KOPT-K1 (cell line): ENCODE measurements at regions not wholly inside any gene's neighbourhood (a gene's known extent, or its start where the extent isn't known, plus 50 kb on each side); places are given as distances from the start of the nearest gene placed in this dataset.
A peak's percentile ranks its signal among the peaks of the same experiment; 100 is the strongest.
"Not testable (repeated sequence)": the region's sequence is repeated elsewhere in the genome, so short reads cannot be mapped to it uniquely, and the experiment has no call there.

Source experiments
- H3K27ac ChIP-seq: fragments of 200-600 bp; sonication (generic); 2 replicates; pipeline ENCODE4 v1.5.1; 2016; ENCODE audit warnings: antibody characterized with exemption, mild to moderate bottlenecking, low read depth, low read length; ENCODE audit not compliant: poor library complexity, severe bottlenecking
- H3K36me3 ChIP-seq: fragments of 200-600 bp; sonication (generic); 2 replicates; pipeline ENCODE4 v1.5.1; 2017; ENCODE audit warnings: antibody characterized with exemption, mild to moderate bottlenecking, low read length, moderate library complexity; ENCODE audit not compliant: insufficient read depth
- H3K9me3 ChIP-seq: fragments of 200-600 bp; sonication (generic); 2 replicates; pipeline ENCODE4 v1.5.1; 2017; ENCODE audit warnings: antibody characterized with exemption, low read length, mild to moderate bottlenecking; ENCODE audit not compliant: insufficient read depth, poor library complexity, severe bottlenecking

DNA sequence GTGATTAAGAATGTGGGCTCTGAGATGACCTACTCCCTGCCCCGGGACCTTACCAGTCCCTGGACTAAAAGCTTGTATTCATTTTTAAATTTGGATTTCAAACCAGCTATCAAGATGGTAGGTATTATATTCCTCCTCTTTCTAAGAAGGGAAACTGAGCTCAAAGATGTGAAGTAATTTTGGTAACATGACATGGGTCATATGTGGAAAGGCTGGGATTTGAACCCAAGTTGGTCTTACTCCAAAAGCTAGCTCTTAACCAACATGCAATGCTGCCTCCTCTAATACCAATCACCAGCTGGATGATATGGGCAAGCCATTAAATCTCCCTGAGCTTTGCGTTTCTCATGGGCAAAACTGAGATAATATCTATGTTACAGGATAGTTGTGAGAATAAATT is 166.4 kb upstream of the SLC38A2 start:
- H3K36me3 ChIP-seq: no peaks in the 10 kb centered on the region
- no peak overlapping the region for H3K27ac ChIP-seq
- no peaks in the 10 kb centered on the region for H3K9me3 ChIP-seq

DNA sequence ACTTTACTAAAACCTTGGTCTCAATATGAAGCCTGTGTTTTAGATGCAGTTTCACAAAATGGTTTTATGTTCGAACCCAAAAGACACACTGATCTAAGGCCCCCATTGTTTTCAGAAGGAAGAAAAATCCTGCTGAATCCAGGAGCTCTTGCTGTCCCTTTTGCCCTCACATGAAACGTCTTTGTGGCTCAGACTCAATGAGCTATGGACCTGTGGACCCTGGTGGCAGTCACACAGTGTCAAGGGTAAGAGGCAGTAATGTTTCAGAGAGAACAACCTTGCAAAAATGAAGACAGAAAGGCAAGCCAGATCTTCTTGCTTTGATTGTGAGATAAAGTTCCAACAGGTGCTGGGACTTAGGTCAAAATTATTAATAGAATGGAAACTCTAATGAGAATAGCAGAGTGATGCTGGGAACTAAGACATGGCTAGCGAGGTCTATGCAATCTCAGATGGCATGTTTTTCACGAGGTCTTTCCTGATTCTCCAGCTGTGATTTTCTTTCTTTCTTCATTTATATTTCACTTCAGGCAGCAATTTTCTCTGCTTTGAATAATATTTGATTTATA is 164.9 kb upstream of the SLC38A2 start:
- Histone ChIP-seq H3K36me3 (no peaks in the 10 kb centered on the region), H3K27ac (no peak overlapping the region), H3K9me3 (no peaks in the 10 kb centered on the region)

GRCh38 chr12:46536316-46536715 is 163.7 kb upstream of the SLC38A2 start:
- not testable (repeated sequence) for H3K36me3 ChIP-seq, H3K27ac ChIP-seq
- peaks cover 11% of the 10 kb centered on the region for H3K9me3 ChIP-seq

GRCh38 chr12:46535907-46536306 is 163.3 kb upstream of the SLC38A2 start:
- peaks cover 15% of the 10 kb centered on the region for H3K9me3 ChIP-seq
- H3K36me3 ChIP-seq: no peaks in the 10 kb centered on the region
- no peak overlapping the region for H3K27ac ChIP-seq

GRCh38 chr12:46535376-46535775 is 162.8 kb upstream of the SLC38A2 start:
- Histone ChIP-seq H3K36me3 (no peaks in the 10 kb centered on the region), H3K9me3 (peaks cover 21% of the 10 kb centered on the region), H3K27ac (no peak overlapping the region)

- Histone ChIP-seq H3K27ac (no peak overlapping the region), H3K9me3 (peaks cover 25% of the 10 kb centered on the region), H3K36me3 (no peaks in the 10 kb centered on the region)
These were observed 161.8 kb upstream of the SLC38A2 start for GRCh38 chr12:46534327-46534840.

GRCh38 chr12:46533723-46534122 is 161.2 kb upstream of the SLC38A2 start:
- Histone ChIP-seq H3K36me3 (no peaks in the 10 kb centered on the region), H3K9me3 (peaks cover 32% of the 10 kb centered on the region), H3K27ac (no peak overlapping the region)

DNA sequence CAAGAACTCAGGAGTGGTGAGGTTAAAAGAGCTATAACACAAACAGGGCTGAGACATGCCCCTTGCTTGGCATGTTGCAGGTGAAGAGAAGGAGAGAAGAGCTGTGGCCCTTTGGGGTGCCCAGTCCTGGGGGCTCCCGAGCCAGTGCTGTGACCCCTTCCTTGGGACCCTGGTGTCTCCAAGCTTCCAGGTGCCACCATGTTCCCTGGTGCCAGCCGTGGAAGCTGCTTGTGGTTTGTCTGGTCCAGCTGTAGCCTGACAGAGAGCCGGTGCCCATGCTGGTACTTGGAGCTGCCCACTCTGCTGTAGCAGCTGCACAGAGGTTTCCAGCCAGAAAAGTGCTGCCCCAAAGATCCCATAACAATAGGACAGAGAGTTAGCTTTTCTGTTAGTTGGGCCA is 159.2 kb upstream of the SLC38A2 start:
- Histone ChIP-seq H3K36me3 (no peaks in the 10 kb centered on the region), H3K9me3 (peaks cover 45% of the 10 kb centered on the region), H3K27ac (no peak overlapping the region)

DNA sequence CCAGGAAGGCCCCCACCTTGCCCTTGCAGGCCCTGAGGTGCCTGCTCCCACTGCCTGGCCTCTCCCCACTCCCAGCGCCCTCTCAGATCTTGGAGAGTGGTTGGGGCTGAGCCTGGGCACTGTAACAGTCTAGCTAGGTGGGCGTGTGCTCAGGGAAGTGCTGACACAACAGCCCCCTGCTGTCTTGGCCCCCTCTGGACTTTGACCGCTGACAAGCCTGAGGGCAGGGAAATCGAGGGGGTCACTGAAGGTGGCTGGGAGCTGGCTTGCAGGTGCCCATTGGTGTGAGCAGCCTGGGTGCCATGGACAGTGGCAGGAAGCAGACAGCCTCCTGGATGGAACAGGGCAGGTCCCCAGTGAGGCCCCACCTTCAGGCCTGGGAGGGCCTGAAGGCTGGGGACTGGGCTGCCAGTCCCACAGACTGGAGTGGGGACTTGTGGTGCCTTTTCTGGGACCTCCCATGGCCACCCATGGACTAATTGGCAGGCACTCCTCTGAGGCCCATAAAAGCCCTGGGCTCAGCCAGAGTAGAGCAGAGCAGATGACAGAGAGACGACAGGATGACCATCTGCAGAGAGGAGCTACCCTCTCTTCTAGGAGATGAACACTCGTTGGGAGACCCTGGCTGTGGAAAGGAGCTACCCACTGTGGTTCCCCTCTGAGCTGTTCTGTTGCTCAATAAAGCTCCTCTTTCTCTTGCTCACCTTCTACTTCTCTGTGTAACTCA is 158.6 kb upstream of the SLC38A2 start:
- no peak overlapping the region for H3K27ac ChIP-seq
- H3K36me3 ChIP-seq: no peaks in the 10 kb centered on the region
- peaks cover 45% of the 10 kb centered on the region for H3K9me3 ChIP-seq

- Histone ChIP-seq H3K36me3 (no peaks in the 10 kb centered on the region), H3K9me3 (peaks cover 45% of the 10 kb centered on the region)
These were observed 157.9 kb upstream of the SLC38A2 start for GRCh38 chr12:46530373-46531056.

GRCh38 chr12:46526233-46526632 is 153.7 kb upstream of the SLC38A2 start:
- H3K27ac ChIP-seq: no peak overlapping the region
- no peaks in the 10 kb centered on the region for H3K36me3 ChIP-seq
- peaks cover 33% of the 10 kb centered on the region for H3K9me3 ChIP-seq

More at GRCh38 chr12:46530373-46531056, 157.9 kb upstream of the SLC38A2 start:
- no peak overlapping the region for H3K27ac ChIP-seq

- Histone ChIP-seq H3K9me3 (peaks cover 20% of the 10 kb centered on the region), H3K36me3 (no peaks in the 10 kb centered on the region), H3K27ac (peak overlapping the region; percentile 80)
These were observed 152.2 kb upstream of the SLC38A2 start for GRCh38 chr12:46524778-46525177.

GRCh38 chr12:46523863-46524770 is 151.5 kb upstream of the SLC38A2 start:
- H3K36me3 ChIP-seq: no peaks in the 10 kb centered on the region
- H3K27ac ChIP-seq: peak overlapping the region; percentile 80
- peaks cover 17% of the 10 kb centered on the region for H3K9me3 ChIP-seq

DNA sequence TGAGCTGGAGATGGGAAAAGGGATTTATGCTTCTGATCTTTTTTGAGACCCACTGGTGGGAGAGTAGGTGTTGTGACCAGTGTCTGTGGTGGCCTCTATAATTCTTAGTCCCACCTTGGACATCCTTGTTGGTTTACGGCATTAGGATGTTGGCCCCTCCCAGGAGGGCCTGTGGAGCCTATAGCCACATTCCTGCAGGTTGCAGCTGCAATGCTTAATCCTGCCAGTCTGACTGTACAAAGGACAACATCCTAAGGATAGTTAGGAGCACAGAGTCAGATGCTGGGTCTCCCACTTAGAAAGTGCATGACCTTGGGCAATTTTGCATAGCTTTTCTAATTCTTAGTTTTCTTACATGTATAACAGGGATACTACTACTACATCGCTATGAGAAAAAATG is 150.9 kb upstream of the SLC38A2 start:
- H3K9me3 ChIP-seq: peaks cover 11% of the 10 kb centered on the region
- H3K36me3 ChIP-seq: no peaks in the 10 kb centered on the region
- peak overlapping the region; percentile 80 for H3K27ac ChIP-seq

GRCh38 chr12:46522071-46522470 is 149.5 kb upstream of the SLC38A2 start:
- peak overlapping the region; percentile 23 for H3K27ac ChIP-seq
- H3K36me3 ChIP-seq: no peaks in the 10 kb centered on the region
- peaks cover under 1% of the 10 kb centered on the region for H3K9me3 ChIP-seq
